HG03521 (cell line): ENCODE measurements at regions not wholly inside any gene's neighbourhood (a gene's known extent, or its start where the extent isn't known, plus 50 kb on each side); places are given as distances from the start of the nearest gene placed in this dataset.
A peak's percentile ranks its signal among the peaks of the same experiment; 100 is the strongest.

ENCODE experiments used
- ATAC-seq: cut with Tn5 transposase; IDR thresholded peaks from one replicate; pipeline ENCODE4 v1.9.1; 2021; ENCODE audit warnings: mild to moderate bottlenecking, moderate library complexity; ENCODE audit not compliant: unreplicated experiment

DNA sequence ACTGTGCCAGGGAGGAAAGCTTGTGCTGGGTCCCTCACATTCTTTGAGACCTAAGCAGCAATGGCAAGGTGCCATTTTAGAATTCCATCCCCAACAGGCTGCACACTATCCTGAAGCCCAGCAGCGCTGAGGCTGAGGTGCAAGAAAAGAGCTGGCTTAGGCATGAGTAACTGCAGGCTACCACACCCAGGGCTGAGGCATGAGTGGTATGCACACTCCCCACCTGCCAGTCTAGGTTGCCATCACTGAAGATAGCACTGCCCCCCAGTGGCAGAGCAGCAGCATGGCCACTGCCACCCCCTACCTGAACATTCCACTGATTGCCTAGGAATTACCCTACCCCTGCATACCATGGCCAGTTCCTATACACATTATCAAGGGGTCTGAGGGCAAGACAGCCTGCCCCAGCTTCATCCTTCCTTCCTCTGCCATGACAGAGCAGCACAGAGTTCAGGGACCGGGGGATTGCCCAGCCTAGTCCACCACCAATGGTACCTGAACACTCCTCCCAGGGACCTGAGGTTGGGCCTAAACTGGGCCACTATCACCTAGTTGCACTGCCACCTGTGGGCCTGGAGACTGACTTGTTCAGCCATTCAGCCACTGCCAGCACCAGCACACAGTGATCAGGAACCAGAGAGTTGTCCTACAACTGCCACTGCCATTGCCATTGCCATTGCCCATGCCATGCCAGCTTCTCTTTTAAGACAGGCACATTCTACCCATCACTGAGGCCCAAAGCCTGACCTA is 129.8 kb downstream of the SATB1 start:
- peak; percentile 97 for ATAC-seq

DNA sequence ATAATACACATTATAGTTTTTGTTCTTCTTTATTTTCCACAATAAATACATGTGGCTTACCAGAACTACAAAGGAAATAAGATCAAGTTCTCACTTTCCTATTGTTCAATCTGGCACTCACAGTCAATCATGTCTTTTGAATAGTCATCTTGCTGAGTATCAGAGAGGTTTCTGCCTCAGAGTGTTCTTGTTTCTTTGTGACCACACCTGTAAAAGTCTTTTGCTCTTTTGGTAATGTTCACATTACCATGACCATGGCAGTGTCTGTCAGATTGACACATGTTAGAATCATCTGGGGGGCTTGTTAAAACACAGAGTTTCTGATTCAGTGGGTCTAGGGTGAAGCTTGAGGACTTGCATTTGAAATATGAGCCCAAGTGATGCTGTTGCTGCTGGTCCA is 135.0 kb downstream of the SATB1 start:
- ATAC-seq: no peak

GRCh38 chr3:18288243-18288642 is 136.9 kb downstream of the SATB1 start:
- no peak for ATAC-seq

- no peak for ATAC-seq
These were observed 140.4 kb downstream of the SATB1 start for GRCh38 chr3:18284716-18285115.

DNA sequence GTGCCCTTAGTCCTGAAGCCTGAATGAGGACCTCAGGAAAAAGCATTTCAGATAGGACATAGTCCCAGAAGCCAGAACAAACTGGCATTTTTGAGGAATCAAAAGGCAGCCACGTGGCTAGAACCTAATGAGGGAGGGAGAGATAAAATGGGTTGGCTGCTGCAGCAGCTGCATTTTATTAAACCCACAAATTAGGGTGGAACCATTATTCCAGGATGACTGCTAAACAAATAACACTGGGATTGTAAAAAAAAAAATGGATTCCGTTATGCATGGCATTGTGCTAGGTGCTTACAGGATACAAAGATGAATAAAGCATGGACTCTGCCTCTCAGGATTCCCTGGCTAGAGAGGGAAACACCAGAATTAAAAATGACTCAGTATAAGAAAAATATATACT is 141.5 kb downstream of the SATB1 start:
- ATAC-seq: no peak

- ATAC-seq: no peak
These were observed 142.6 kb downstream of the SATB1 start for GRCh38 chr3:18282507-18282906.

GRCh38 chr3:18279226-18279737 is 145.9 kb downstream of the SATB1 start:
- no peak for ATAC-seq

GRCh38 chr3:18264853-18265252 is 160.3 kb downstream of the SATB1 start:
- no peak for ATAC-seq

- no peak for ATAC-seq
These were observed 160.8 kb downstream of the SATB1 start for GRCh38 chr3:18264361-18264760.

DNA sequence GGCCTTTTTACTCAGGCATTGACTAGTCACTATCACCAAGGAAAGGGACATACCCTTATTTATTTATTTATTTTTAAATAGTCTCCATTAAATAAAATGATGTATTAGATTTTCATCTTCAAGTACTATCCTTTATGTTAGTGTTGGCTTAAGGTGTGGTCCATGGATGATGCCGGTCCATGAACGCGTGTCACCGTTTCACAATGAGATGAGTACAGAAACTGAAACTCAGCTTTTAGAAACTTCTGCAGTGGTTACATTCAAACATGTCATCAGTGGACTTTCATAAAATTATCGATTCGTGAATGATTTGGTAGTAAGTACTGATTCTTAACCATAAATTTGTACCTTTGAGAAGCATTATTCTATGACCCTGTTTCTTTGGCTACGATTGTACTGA is 166.6 kb downstream of the SATB1 start:
- peak; percentile 79 for ATAC-seq

- no peak for ATAC-seq
These were observed 172.6 kb downstream of the SATB1 start for GRCh38 chr3:18252578-18252977.

DNA sequence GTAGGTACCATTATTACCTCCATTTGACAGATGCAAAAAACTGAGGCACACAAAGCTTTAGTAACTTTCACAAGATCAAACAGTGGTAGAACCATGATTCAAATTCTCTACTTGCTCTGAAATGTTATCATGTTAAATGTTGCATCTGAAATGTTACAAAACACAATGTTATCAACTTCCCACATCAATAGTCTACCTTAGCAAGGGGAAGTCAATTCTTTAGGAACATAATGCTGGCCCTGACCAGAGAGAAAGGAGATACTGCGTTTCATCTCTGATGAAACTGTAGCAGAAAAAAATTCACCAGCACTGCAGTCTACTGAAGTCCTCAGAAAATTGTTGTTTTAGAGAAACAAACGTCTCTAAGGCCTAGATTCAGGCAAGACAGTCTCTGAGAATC is 174.1 kb downstream of the SATB1 start:
- ATAC-seq: no peak

DNA sequence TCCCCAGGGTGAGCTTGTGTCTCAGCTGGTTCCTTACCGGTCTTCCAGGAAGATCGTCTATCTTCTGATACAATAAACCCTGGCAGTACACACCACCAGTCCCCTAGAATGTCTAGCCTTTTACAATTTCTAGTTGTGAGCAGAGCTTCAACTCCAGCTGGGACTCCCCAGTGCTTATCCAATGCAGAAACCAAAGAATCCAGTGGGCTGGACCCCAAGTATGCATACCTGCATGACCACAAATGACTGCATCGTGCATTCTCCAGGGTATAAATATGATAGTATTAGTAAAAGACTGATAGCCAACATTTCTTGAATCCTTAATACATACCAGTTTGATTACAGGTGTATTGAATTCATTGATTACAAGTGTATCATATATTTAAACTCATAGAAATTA is 176.0 kb downstream of the SATB1 start:
- no peak for ATAC-seq

GRCh38 chr3:18247776-18248310 is 177.3 kb downstream of the SATB1 start:
- no peak for ATAC-seq

- no peak for ATAC-seq
These were observed 177.9 kb downstream of the SATB1 start for GRCh38 chr3:18247139-18247695.

DNA sequence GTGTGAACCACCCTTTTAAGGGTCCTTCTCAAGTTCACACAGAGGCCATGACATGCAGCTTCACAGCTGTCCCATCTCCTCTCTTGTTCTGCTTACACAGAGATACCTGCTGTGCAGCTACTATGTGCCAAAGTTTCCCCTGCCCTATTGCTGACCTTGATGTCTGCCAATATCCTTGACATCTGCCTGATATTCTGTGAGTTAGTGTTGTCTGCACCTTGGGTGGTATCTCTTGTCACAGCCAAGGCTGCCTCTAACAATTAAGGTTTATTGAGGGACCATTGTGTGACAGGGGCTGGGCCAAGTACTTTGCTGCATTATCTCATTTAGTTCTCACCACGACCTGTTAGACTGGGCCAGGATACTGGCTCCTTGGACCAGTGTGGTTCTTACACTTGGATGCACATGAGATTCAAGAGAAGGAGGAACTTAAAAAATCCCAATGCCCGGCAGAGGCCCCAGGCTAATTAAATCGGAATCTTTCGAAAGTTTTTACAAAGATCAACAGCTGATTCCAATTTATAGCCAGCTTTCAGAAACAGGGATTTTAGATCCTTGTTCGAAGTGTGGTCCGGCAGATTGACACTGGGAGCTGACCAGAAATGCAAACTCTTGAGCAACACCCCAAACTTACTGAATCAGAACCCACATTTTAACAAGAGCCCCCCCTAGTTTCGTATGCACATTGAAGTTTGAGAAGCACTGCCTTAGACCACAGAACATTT is 178.6 kb downstream of the SATB1 start:
- no peak for ATAC-seq

- ATAC-seq: peak; percentile 41
These were observed 179.4 kb downstream of the SATB1 start for GRCh38 chr3:18245721-18246120.

GRCh38 chr3:18241837-18242236 is 183.3 kb downstream of the SATB1 start:
- ATAC-seq: no peak

GRCh38 chr3:18239674-18240073 is 185.5 kb downstream of the SATB1 start:
- no peak for ATAC-seq

- ATAC-seq: no peak
These were observed 186.3 kb downstream of the SATB1 start for GRCh38 chr3:18238746-18239331.

DNA sequence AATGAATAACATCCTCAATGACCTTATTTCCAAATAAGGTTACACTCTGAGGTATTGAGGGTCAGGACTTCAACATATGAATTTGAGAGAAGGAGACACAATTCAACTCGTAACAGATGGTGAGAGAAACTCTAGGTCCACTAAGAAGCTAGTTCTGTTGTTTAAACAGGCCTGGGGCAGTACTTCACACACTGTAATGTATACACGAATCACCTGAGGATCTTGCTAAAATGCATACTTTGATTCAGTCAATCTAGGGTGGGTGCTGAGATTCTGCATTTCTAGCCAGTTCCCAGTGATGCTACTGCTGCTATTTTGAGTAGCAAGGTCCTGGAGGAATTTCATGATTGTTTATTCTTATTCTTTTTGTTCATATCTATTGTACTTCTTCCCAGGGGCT is 186.8 kb downstream of the SATB1 start:
- no peak for ATAC-seq
